ENCODE measurements at regions not wholly inside any gene's neighbourhood (a gene's known extent, or its start where the extent isn't known, plus 50 kb on each side); places are given as distances from the start of the nearest gene placed in this dataset.
A peak's percentile ranks its signal among the peaks of the same experiment; 100 is the strongest.

- intact Hi-C loops (cut with DNase I): loop anchor here (5.0 to 10.0 kb wide), 2 partner anchors 264 to 686 kb away; partner anchors contain the start of gene NSG2
- no peak overlapping the region for H3K27ac ChIP-seq
- H3K4me1 ChIP-seq: no peaks in the 10 kb centered on the region
- TF ChIP-seq CTCF (IDR thresholded peaks at IDR 0.05): no peak
- no peaks in the 10 kb centered on the region for H3K9me3 ChIP-seq
- no peaks in the 10 kb centered on the region for H3K36me3 ChIP-seq
- H3K27me3 ChIP-seq: peaks cover 7% of the 10 kb centered on the region
- no peak overlapping the region for H3K9ac ChIP-seq (ENCODE audit: low read depth in 2 of 2, low read length in 2 of 2)
- DNase-seq: no peak
- H3K4me3 ChIP-seq: no peak overlapping the region
Measured at GRCh38 chr5:174311121-174311520, 265.6 kb downstream of the NSG2 start.

GRCh38 chr5:174311531-174312269 is 266.2 kb downstream of the NSG2 start:
- TF ChIP-seq CTCF (IDR thresholded peaks at IDR 0.05): peak; percentile 82
- no peaks in the 10 kb centered on the region for H3K9me3 ChIP-seq
- peaks cover 7% of the 10 kb centered on the region for H3K27me3 ChIP-seq
- no peaks in the 10 kb centered on the region for H3K4me1 ChIP-seq
- peak; percentile 61 for DNase-seq
- H3K27ac ChIP-seq: no peak overlapping the region
- no peak overlapping the region for H3K9ac ChIP-seq (ENCODE audit: low read depth in 2 of 2, low read length in 2 of 2)
- H3K36me3 ChIP-seq: no peaks in the 10 kb centered on the region
- peak overlapping the region; percentile 33 for H3K4me3 ChIP-seq
- intact Hi-C loops (cut with DNase I): loop anchor here (5.0 to 10.0 kb wide), 2 partner anchors 264 to 687 kb away; partner anchors contain the start of gene NSG2

- H3K36me3 ChIP-seq: no peaks in the 10 kb centered on the region
- H3K27ac ChIP-seq: no peak overlapping the region
Measured at GRCh38 chr5:174312270-174312617, 266.7 kb downstream of the NSG2 start.

GRCh38 chr5:174312641-174313040 is 267.1 kb downstream of the NSG2 start:
- H3K27me3 ChIP-seq: peaks cover 7% of the 10 kb centered on the region
- no peak overlapping the region for H3K27ac ChIP-seq
- H3K4me3 ChIP-seq: no peak overlapping the region
- no peak for TF ChIP-seq CTCF (IDR thresholded peaks at IDR 0.05)
- no peaks in the 10 kb centered on the region for H3K4me1 ChIP-seq
- intact Hi-C loops (cut with DNase I): loop anchor here (5.0 to 10.0 kb wide), 2 partner anchors 265 to 688 kb away; partner anchors contain the start of gene NSG2
- no peaks in the 10 kb centered on the region for H3K36me3 ChIP-seq
- DNase-seq: no peak
- no peak overlapping the region for H3K9ac ChIP-seq (ENCODE audit: low read depth in 2 of 2, low read length in 2 of 2)
- H3K9me3 ChIP-seq: no peaks in the 10 kb centered on the region

More at GRCh38 chr5:174312270-174312617, 266.7 kb downstream of the NSG2 start:
- TF ChIP-seq CTCF (IDR thresholded peaks at IDR 0.05): no peak
- Histone ChIP-seq H3K4me3 (peak overlapping the region; percentile 33), H3K27me3 (peaks cover 7% of the 10 kb centered on the region), H3K9ac (ENCODE audit: low read depth in 2 of 2, low read length in 2 of 2) (no peak overlapping the region), H3K4me1 (no peaks in the 10 kb centered on the region), H3K9me3 (no peaks in the 10 kb centered on the region)
- intact Hi-C loops (cut with DNase I): loop anchor here (5.0 to 10.0 kb wide), 2 partner anchors 265 to 687 kb away; partner anchors contain the start of gene NSG2
- DNase-seq: no peak

- no peak for DNase-seq
- Histone ChIP-seq H3K27me3 (peaks cover 7% of the 10 kb centered on the region), H3K4me1 (no peaks in the 10 kb centered on the region), H3K9me3 (no peaks in the 10 kb centered on the region), H3K36me3 (no peaks in the 10 kb centered on the region), H3K27ac (no peak overlapping the region), H3K9ac (ENCODE audit: low read depth in 2 of 2, low read length in 2 of 2) (no peak overlapping the region), H3K4me3 (no peak overlapping the region)
- intact Hi-C loops (cut with DNase I): loop anchor here (5.0 to 10.0 kb wide), 2 partner anchors 266 to 689 kb away; partner anchors contain the start of gene NSG2
- TF ChIP-seq CTCF (IDR thresholded peaks at IDR 0.05): no peak
Measured at GRCh38 chr5:174313615-174314014, 268.1 kb downstream of the NSG2 start.
